Amniotic epithelial cell (primary cell): ENCODE measurements at regions not wholly inside any gene's neighbourhood (a gene's known extent, or its start where the extent isn't known, plus 50 kb on each side); places are given as distances from the start of the nearest gene placed in this dataset.

ENCODE experiments used
- DNase-seq: peaks from one replicate; pipeline ENCODE4 v3.0.0-alpha.2; 2010; ENCODE audit warnings: low read depth

DNA sequence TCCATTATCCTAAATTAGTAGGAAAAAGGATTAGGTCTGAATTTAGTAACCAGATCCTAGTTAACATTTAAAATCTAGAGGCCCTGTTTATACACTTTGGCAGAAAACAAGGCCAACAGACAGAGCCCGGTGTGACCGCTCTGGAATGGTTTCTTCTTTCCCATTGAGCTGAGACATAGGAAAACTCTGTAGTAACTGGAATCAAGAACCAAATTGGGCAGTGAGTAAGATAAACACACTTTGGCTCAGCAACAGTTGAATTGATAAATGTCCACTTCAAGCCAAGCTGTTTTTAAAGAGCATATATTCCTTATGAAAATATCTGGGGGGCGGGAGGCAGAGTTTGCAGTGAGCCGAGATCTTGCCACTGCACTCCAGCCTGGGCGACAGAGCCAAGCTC lies 343.7 kb upstream of the SEMA3A start:
- no peak for DNase-seq

DNA sequence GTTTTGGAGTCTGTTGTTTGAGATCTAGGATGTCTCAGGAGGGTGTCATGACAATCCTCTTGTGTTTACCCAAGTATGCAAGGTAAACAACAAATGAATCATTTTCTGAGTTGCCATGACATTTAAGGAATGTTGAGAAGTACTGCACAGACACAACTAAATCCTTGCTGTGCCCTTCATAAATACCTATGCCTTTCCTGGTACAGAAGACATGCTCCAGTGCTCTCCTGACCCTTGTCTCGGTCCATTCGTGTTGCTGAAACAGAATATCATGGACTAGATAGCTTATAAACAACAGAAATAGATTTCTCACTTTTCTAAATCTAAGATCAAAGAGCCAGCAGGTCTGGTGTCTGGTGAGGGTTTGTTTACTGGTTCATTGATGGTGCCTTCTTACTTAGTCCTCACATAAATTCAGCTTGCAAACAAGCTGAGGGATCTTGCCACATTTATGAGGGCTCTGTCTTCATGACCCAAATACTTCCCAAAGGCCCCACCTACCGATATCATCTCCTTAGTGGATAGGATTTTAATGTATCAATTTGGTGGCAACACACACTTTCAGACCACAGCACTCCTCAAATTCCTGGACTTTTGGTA lies 341.8 kb upstream of the SEMA3A start:
- peak; percentile 46 for DNase-seq

DNA sequence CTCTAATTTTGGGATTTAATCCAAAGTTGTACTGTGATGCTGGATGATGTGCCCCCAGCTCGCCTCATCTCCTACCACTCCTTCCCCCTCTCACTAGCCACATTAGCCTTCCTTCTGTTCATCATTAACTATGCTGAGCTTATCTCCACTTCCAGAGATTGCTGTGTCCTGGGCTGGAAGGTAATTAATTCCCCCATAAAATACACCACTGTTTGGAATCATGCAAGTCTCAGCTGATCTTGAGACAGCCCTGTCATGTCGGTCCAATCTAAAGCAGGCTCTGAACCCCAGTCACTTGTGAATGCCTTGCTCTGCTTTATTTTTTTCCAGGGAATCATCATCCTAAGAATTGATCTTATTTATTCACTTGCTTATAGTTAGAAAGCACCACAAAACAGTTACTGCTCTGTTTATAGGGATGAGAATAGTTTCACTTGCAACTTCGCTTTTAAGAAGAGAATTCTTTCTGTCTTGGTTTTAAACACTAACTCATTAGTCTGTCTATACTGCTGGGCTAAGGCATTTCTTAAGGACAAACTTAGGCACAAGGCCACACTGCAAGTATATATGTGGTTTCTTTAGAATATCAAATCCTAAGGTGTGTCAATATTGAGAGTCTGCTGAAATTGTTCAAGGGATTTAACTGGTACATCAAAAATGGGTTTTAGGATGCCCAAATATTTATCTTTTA lies 341.1 kb upstream of the SEMA3A start:
- no peak for DNase-seq

DNA sequence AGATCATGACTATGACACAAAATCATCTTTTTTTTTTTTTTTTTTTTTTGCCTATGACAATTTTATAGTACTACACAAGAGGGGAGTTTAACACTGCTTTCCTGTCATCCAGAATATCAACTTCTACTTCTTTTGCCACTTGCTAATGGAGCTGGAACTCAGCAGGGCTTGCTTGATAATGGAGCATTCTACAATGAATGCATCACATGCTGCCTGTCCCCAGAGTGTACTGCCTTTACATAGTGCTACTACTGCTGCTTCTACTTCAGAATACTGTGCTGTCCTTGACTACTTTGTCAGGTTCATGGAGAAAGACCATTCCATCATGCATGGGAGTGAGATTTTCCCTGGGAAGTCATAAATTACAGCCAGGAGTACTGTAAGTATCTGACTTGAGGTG lies 338.6 kb upstream of the SEMA3A start:
- DNase-seq = no peak

DNA sequence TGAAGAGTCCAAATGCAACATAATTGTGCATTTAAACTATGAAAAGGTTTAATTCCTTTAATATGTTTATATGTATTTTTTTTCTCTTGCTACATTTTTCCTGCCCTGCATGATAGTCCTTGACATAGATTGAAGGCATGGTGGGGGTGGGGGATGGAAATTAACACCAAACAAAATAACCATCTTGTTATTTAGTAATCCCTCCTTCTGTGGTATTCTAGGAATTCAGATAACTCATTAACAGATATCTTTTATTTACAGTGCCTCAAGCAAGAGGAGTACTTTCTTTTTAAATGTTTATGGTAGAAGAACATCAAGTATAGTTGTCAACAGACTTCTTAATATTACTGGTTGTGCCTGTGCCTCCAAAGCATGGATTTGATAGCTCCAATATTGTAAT lies 337.6 kb upstream of the SEMA3A start:
- peak; percentile 27 for DNase-seq

DNA sequence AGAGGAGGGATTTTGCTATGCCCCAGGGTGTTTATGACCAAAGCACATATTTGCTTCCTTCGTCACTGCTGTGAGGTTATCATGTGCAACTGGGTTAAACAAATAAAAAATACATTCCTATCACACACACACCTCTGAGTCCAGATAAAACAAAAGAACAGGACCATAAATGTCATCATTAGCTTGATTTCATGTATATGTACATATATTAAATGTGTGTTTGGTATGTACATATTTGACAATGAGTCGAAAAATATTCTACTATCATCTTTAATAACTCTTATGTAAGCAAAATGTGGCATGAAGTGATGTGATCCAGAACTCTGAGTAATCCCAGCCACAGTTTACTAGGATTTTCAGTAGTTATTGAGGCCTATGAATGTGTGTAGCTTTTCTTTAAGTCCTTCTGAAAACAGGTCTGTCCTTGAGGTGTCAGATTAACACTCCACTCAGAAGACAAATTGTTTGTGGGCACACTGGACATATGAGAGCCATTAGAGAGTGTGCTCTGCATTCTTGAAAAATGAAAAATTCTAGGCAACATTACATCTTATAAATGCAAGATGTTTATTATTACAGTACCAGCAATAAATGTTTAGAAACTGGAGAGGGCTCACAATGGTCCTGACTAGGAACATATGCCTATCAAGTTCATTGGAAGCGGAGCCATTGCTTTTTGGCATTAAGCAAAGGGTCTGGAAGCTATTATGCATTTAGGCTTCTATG lies 335.1 kb upstream of the SEMA3A start:
- DNase-seq = peak; percentile 91

DNA sequence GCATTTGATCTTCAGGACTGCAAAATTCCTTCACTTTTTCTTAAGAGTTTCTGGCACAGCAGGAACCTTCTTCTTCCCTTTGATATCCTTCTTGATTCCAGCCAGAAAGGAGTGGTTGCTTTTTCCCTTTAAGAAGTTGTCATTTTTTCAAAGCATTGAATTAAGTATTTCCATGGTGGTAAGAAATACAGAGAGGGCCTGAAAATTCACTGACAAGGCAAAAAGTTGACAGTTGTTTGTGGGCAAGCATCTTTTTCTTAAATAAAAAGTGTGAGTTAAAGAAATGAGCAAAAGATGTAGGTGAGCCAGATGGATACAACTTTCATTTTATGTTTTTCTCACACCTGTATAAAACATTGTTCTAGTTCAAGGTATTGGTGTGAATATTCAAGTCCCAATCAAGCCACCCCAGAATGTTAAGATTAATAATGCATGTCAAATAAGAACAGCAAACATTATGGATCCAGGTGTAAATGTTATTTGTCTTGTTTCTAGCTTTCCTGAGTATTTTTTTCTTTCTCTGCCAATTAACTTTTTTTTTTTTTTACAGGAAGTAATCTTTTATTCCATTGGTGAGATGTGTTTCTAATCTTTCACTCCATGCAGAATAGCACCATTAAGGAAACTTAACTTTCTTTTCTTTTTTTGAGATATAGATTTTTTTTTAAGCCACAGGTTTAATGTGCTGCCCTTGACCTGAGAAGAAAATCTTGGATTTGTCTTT lies 334.3 kb upstream of the SEMA3A start:
- no peak for DNase-seq

DNA sequence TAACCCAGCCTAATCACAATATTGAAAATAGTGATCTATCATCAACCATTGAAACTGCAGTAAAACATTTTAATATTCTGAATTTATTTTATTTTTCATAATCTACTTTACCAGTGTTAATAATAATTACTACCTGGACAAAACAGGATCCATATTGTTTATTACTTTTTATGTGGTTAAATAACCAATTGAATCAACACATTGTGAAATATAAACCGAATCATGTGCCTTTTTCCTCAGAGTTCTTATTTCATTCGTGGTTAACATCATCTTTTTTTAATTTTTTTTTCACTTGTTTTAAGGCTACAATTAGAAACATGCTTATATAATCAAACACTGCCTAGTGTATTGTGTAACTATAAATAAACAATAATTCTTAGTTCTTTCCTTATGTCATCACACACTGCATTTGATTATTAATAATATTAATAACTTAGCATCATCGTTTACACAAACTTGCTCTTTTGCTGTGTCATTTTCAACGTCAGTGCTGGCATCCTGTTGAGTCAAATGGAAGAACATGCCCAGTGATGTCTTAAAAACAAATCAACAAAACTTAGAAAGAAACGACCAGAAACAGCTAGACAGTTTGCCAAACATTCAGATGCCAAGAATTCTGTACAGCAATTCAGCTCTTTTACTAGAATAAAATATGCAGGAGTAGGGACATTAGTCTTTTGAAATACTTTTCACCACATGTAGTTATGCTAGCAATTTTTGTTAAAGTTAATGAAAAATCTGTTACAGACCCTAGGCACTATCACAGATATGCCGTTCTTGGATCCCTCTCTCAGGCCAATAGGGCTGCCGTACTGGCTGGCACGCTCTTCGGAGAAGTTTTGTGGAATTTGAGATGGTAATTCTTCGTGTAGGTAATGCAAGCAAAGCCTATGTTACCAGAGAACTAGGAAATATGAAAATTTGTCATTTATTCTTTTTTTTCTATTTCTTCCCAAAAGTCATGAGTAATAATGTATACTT lies 330.4 kb upstream of the SEMA3A start:
- DNase-seq = peak; percentile 82

DNA sequence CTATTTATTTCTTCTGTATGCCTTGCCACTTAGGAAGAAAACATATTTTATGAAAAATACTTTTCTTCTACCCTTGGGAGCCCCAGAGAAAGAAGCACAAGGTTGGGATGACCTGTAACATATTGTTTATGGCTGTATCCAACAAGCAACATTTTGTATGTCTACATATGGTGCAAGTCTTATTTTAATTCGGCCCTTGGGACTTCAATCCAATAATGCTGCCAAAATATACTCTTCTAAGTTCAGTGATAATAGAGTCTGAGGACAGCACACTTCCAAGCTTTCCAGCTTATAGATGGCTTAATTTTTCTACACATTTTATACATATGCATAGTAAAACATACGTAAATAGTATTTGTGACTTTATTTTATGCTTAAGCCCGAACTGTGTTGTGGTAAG lies 318.5 kb upstream of the SEMA3A start:
- no peak for DNase-seq

DNA sequence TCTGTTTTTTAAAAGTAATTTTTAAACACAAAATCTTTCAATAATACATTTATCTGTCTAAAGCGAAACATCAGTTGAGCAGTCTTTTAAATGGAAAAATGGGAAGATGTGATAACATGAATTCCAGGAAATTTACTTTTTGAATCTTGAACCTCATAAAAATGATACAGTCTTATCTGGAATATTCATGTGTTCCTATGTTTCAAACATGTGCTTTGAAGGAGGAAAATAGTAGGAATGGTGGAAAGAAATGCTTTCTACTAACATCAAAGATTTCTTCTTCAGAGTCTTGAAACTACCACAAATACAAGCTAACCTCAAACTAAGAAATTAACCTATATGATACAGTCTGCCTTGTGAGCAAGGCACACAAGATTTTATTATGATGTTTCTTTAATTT lies 317.5 kb upstream of the SEMA3A start:
- DNase-seq = no peak

DNA sequence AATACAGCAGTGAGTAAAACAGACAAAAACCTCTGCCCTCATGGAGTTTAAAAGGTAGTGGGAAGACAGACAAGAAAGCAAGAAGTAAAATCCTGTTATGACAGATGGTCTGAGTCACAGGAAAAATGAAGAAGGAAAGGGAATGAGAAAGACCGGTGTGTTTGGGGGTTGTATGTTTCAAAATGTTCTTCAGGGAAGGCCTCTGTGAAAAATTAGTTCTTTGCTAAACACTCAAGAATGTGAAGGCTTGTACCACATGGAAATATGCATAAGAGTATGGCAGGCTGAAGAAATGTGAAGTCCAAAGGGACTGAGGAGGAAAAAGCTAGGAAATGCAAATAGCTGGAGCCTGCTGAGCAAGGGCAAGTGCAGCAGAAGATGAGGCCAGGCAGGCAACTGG lies 315.9 kb upstream of the SEMA3A start:
- peak; percentile 92 for DNase-seq

DNA sequence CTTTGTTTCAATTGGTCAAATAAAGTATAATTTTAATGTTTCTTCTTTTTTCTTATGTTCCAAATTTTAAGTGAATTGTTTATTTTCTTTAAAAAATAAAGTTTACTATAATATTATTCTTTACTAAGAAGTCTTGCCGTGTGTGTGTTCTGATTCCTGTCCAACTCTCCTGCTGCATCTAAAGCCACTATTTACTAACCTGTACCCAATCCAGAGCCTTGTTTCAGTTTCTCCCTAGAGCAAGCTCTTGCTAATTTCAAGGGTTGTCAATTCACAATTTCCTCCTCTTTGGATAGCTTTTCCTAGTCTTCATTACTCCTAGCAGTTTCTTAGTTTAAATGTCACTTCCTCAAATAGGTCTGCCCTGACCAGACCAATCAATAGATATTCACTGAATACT lies 314.9 kb upstream of the SEMA3A start:
- no peak for DNase-seq

DNA sequence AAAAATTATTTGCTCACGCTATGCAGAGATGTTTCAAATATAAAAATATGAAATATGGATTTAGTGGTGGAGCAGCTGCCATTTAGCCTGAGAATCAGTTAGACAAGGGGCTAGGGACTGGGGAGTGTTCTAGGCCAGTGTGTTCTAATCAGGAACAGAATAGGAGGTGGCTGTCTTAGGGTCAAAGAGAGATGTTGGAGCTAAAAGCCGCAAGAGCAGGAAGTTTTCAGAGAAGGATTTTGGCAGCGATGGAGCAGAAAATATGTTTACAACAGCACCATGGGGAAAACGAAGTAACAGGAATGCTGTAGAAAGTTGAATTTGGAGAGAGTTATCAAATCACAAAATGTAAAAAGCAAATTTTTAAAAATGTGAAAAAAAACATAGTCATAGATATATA lies 314.0 kb upstream of the SEMA3A start:
- DNase-seq = no peak

DNA sequence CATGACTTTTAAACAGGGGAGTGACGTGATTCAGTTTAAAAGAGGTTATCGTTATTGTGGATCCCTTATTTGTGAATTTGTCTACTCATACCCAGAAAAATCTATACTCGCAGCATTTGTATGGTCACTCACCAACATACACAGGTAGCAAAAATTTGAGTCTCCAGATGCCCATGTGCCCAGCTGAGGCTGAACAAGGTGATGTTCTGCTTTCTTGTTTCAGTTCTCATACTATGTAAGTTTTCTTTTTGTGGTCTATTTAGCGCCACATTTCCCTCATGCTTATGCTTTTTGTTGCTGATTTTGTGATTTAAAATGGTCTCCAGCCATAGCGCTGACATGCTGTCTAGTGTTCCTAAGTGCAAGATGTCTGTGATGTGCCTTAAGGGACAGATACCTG lies 312.9 kb upstream of the SEMA3A start:
- no peak for DNase-seq

DNA sequence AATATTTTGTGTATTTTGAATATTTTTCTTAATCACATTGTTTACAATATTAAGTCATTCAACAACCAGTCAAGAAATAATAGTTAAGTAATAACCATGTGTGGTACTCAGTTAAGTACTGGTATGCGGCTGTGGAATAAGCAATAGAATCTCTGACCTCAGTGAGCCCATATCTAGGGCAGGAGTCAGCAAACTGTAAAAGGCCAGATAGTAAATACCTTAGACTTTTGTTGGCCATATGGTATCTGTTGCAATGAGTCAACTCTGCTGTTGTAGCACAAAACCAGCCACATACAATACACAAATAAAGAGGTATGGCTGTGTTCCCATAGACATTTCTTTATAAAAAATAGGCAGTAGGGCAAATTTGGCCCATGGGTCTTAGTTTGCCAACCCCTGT lies 311.6 kb upstream of the SEMA3A start:
- DNase-seq = peak; percentile 89

DNA sequence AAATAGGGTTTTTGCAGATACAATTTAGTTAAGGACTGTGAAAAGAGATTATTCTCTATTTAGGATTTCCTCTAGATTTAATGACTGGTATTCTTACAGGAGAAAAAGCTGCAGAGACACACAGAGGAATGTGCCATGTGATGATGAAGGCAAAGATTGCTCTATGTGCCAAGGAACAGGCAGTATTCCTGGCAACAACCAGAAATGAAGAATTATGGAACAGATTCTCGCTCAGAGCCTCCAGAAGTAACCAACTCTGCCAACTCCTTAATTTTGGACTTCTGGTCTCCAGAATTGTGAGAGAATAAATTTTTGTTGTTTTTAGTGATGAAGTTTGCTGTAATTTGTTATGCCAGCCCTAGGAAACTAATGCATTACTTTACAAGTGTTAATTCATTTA lies 307.6 kb upstream of the SEMA3A start:
- DNase-seq = no peak

DNA sequence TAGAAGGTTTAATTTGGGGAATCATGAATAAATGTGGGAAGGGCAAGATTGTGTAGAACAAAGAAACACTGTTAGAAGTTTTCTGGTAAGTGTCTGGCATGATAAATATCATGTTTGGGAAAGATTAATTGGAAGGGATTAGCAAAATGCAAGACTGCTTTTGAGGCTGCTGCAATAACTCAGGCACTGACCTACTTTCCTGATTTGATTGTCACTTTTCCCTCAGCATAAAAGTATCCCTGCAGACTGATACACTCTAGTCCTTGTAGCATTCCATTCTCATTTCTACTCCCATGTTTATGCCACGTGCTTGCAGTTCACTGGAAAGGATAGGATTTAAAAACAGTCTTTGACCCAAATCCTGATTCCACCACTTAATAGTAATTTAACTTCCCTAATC lies 303.3 kb upstream of the SEMA3A start:
- DNase-seq = peak; percentile 85

DNA sequence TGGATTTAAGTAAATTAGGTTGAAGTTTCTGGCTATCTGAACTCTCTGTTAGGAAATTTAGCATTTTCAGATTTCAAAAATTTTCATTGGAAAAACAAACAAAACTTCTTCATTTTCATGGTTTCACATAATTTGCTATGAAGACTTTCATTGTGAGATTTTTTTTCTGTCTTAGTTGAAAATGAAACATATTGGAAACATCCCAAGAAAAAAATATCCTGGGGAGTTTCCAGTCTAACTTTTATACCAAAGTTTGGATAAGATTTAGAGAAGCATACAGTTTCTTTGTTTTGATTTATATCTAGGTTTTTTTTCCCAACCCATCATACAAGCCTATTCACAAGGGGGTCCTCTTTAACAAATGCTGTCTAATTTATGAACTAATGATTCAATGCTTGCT lies 300.5 kb upstream of the SEMA3A start:
- no peak for DNase-seq

DNA sequence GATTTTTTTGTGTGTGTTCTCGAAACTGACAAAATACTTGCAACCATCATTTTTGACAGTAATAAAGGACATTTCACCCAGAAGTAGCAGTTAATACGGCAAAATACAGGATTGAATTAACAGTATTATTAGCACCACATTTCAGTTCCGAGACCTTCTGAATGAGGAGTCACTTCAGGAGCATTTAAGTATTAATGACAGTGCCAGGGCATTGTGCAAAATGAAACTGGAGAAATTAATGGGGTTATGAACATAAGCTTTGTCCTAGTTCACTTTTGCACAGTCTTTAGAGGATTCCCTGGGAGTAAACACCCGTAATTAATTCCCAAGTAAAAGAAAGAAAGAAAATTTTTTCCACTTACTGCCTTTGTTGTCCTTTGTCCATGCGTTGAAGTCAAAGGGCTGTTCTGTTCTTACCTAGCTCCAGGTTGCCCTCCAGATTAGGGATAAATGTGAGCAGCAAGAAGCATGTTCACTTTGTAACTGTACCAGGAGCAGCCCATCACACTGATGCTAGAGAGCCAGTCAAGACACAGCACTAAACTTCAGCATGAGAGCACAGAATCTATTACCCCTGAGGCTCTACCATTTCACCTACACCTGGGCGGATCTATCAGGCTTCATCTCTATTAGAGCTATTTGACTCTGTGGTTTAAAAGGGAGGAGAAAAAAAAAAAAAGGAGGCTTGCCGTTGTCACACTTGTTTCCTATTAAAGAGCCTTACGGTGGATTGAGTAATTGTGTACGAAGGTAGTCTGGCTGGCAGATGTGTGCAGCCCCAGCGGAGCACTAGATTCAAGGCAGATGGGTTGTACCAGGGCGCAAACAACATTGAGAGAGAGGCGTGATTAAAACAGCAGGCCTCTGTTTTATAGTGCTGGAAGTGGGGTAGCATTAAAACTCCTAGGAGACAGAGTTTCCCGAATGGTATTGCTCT lies 297.8 kb upstream of the SEMA3A start:
- no peak for DNase-seq

DNA sequence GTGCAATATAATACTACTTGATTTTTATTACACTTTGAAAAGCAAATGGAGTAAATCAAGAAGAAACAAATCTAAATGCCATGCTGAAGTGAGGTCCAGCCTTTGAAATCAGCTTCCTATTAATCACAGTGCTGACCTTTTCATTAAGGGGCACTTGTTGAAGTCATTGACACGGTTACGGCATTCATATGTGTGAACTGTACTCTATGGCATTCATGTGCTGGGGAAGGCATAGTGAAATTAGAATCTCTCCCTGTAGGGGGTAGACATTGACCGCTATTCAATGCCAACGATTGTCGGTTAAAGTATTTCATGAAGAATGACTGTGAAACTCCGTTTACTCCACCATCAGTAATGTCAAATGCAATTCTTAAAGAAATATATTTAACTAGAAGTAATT lies 296.1 kb upstream of the SEMA3A start:
- no peak for DNase-seq
